Upper lobe of right lung (tissue), 1 donor: ENCODE measurements at regions not wholly inside any gene's neighbourhood (a gene's known extent, or its start where the extent isn't known, plus 50 kb on each side); places are given as distances from the start of the nearest gene placed in this dataset.

Experiments
- ATAC-seq: fragments of 200-7000 bp; cut with Tn5 transposase; one replicate; pipeline ENCODE4 v1.9.1; 2020; ENCODE audit warnings: mild to moderate bottlenecking, moderate library complexity
- DNase-seq: peaks from one replicate; pipeline ENCODE4 v3.0.0-alpha.2; 2020
- H3K27ac ChIP-seq: fragments of 200-600 bp; one replicate; pipeline ENCODE4 v1.8.0; 2022
- H3K27me3 ChIP-seq: fragments of 200-600 bp; one replicate; pipeline ENCODE4 v1.8.0; 2022; ENCODE audit warnings: mild to moderate bottlenecking
- H3K36me3 ChIP-seq: fragments of 200-600 bp; one replicate; pipeline ENCODE4 v1.8.0; 2022
- H3K4me1 ChIP-seq: fragments of 200-600 bp; one replicate; pipeline ENCODE4 v1.8.0; 2022
- H3K4me3 ChIP-seq: fragments of 200-600 bp; one replicate; pipeline ENCODE4 v1.8.0; 2022; ENCODE audit warnings: mild to moderate bottlenecking
- H3K9me3 ChIP-seq: fragments of 200-600 bp; one replicate; pipeline ENCODE4 v1.8.0; 2022
- intact Hi-C: fragments of 100-400 bp; cut with DNase I; formaldehyde crosslinking; loops from one replicate; pipeline ENCODE4 v1.11.0; 2022
- TF ChIP-seq, protein P1 (sequence below): fragments of 200-600 bp; IDR thresholded peaks from one replicate; pipeline ENCODE4 v1.8.0; 2022; ENCODE audit warnings: antibody characterized with exemption
- donor health status: DM: no; HTN: yes; CAD: no; lungs with severe emphysema.

- Histone ChIP-seq H3K9me3 (no peaks in the 10 kb centered on the region), H3K27ac (no peak overlapping the region), H3K4me3 (no peak overlapping the region), H3K4me1 (no peaks in the 10 kb centered on the region), H3K36me3 (no peaks in the 10 kb centered on the region), H3K27me3 (no peaks in the 10 kb centered on the region)
- TF ChIP-seq, protein P1, sequence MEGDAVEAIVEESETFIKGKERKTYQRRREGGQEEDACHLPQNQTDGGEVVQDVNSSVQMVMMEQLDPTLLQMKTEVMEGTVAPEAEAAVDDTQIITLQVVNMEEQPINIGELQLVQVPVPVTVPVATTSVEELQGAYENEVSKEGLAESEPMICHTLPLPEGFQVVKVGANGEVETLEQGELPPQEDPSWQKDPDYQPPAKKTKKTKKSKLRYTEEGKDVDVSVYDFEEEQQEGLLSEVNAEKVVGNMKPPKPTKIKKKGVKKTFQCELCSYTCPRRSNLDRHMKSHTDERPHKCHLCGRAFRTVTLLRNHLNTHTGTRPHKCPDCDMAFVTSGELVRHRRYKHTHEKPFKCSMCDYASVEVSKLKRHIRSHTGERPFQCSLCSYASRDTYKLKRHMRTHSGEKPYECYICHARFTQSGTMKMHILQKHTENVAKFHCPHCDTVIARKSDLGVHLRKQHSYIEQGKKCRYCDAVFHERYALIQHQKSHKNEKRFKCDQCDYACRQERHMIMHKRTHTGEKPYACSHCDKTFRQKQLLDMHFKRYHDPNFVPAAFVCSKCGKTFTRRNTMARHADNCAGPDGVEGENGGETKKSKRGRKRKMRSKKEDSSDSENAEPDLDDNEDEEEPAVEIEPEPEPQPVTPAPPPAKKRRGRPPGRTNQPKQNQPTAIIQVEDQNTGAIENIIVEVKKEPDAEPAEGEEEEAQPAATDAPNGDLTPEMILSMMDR: no peak
- ATAC-seq: no peak
- intact Hi-C loops: no loop called here
- DNase-seq: no peak
These were observed 107.8 kb upstream of the PLXNA4 start for GRCh38 chr7:132683896-132684690.

DNA sequence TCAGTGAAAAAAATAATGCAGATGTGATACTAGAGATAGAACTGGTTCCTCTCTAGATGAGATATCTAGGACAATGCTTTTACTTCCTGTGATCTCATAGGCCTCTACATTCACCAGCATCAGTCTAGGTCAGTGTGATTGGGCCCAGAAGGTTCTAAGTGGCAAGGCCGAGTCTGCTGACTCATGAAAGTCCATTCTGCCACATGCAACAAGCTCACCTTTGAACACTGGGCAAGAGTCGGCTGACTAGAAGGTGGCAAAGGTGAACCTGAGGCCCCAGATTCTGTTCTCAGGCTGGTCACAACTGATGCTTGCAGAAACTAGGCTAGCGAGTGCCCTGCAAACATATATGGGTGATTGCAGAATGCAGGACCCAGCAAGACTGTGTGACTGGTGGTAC, 105.7 kb upstream of the PLXNA4 start:
- no peaks in the 10 kb centered on the region for H3K27me3 ChIP-seq
- no peak for ATAC-seq
- TF ChIP-seq, protein P1: no peak
- no peaks in the 10 kb centered on the region for H3K9me3 ChIP-seq
- H3K36me3 ChIP-seq: no peaks in the 10 kb centered on the region
- intact Hi-C loops: no loop called here
- H3K27ac ChIP-seq: no peak overlapping the region
- no peak overlapping the region for H3K4me3 ChIP-seq
- DNase-seq: no peak
- H3K4me1 ChIP-seq: no peaks in the 10 kb centered on the region

DNA sequence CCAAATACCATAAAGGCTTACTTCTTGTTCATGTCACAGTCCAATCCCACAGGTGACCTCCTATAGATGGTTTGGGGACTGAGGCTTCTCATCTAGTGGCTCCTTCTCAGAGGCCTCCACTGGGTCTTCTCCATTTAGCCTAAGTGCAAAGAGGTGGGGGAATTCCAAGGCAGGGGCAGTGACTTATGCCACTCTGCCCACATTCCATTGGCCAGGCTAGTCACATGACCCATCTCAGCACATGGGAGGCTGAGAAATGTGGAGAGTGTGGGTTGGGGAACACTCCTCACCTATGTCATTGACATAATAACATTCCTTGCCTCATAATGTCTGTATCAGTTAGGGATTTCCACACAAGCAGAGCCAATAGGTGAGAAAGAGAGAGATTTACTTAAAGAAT, 104.3 kb upstream of the PLXNA4 start:
- intact Hi-C loops: no loop called here
- H3K9me3 ChIP-seq: no peaks in the 10 kb centered on the region
- no peaks in the 10 kb centered on the region for H3K4me1 ChIP-seq
- ATAC-seq: no peak
- H3K27me3 ChIP-seq: no peaks in the 10 kb centered on the region
- no peak overlapping the region for H3K27ac ChIP-seq
- no peak overlapping the region for H3K4me3 ChIP-seq
- DNase-seq: no peak
- H3K36me3 ChIP-seq: no peaks in the 10 kb centered on the region
- TF ChIP-seq, protein P1: no peak

- no peak for ATAC-seq
- Histone ChIP-seq H3K4me3 (no peak overlapping the region), H3K27ac (no peak overlapping the region), H3K27me3 (no peaks in the 10 kb centered on the region), H3K4me1 (no peaks in the 10 kb centered on the region), H3K9me3 (no peaks in the 10 kb centered on the region), H3K36me3 (no peaks in the 10 kb centered on the region)
- intact Hi-C loops: no loop called here
- TF ChIP-seq, protein P1: no peak
- no peak for DNase-seq
These were observed 102.4 kb upstream of the PLXNA4 start for GRCh38 chr7:132678656-132679055.

GRCh38 chr7:132677918-132678317, 101.6 kb upstream of the PLXNA4 start:
- TF ChIP-seq, protein P1: no peak
- no peaks in the 10 kb centered on the region for H3K27me3 ChIP-seq
- ATAC-seq (no peak), DNase-seq (no peak)
- no peak overlapping the region for H3K4me3 ChIP-seq
- H3K4me1 ChIP-seq: no peaks in the 10 kb centered on the region
- intact Hi-C loops: no loop called here
- no peaks in the 10 kb centered on the region for H3K9me3 ChIP-seq
- H3K27ac ChIP-seq: no peak overlapping the region
- H3K36me3 ChIP-seq: no peaks in the 10 kb centered on the region
